B cell (primary cell): ENCODE measurements at regions not wholly inside any gene's neighbourhood (a gene's known extent, or its start where the extent isn't known, plus 50 kb on each side); places are given as distances from the start of the nearest gene placed in this dataset.

Source experiments
- ATAC-seq: fragments of 200-7000 bp; cut with Tn5 transposase; one replicate; pipeline ENCODE4 v1.10.0; 2021; ENCODE audit warnings: low read depth, mild to moderate bottlenecking, moderate number of reproducible peaks, moderate library complexity
- CTCF ChIA-PET: fragments of 350-600 bp; sonication (Branson Sonifier 250); formaldehyde crosslinking; loops from one replicate; lab custom pipeline; 2021; ENCODE audit warnings: antibody characterized with exemption, inconsistent platforms; lab: Charles Lee
- POLR2A ChIA-PET: fragments of 350-600 bp; sonication (Branson Sonifier 250); formaldehyde crosslinking; loops from one replicate; lab custom pipeline; 2021; ENCODE audit warnings: antibody characterized with exemption; lab: Charles Lee
- DNase-seq: peaks from one replicate; pipeline ENCODE4 v3.0.0; 2013
- H2AFZ ChIP-seq: 2 replicates; pipeline ENCODE4 v1.6.1; 2012; ENCODE audit warnings: mild to moderate bottlenecking, low read depth, low read length; ENCODE audit not compliant: insufficient read depth, poor library complexity, severe bottlenecking
- H3K27ac ChIP-seq, 2 donors: 1 replicate in 1 of 2; 2 replicates in 1 of 2; pipeline ENCODE4 v1.5.1; 2012 to 2013; ENCODE audit warnings: low read length in 2 of 2, mild to moderate bottlenecking in 2 of 2, moderate library complexity in 1 of 2
- H3K27me3 ChIP-seq, 4 experiments: fragments of 200-600 bp in 1 of 4; sonication (generic) in 1 of 4; replicated peaks in 1 of 4; 1 replicate in 2 of 4; 2 replicates in 2 of 4; pipeline versions ENCODE4 v1.6.1 to v1.7.0; 2013 to 2016; ENCODE audit warnings: low read length in 3 of 4, mild to moderate bottlenecking in 2 of 4, mixed read lengths in 1 of 4, moderate library complexity in 1 of 4; ENCODE audit not compliant: insufficient read depth in 4 of 4, control insufficient read depth in 3 of 4; ENCODE audit errors: control extremely low read depth in 1 of 4
- H3K36me3 ChIP-seq, 2 experiments: replicated peaks in 1 of 2; 1 replicate in 1 of 2; 2 replicates in 1 of 2; pipeline versions ENCODE4 v1.6.1 to v1.7.1; 2013; ENCODE audit warnings: low read length in 1 of 2; ENCODE audit not compliant: insufficient read depth in 2 of 2, control insufficient read depth in 1 of 2; ENCODE audit errors: control extremely low read depth in 1 of 2, extremely low read depth in 1 of 2
- H3K4me1 ChIP-seq, 2 donors: fragments of 200-600 bp in 1 of 2; sonication (generic) in 1 of 2; 1 replicate in 1 of 2; 2 replicates in 1 of 2; pipeline versions ENCODE4 v1.5.1 to v1.6.1; 2013 to 2017; ENCODE audit warnings: low read length in 2 of 2; ENCODE audit not compliant: control insufficient read depth in 2 of 2, insufficient read depth in 2 of 2
- H3K4me2 ChIP-seq: replicated peaks from 2 replicates; pipeline ENCODE3; 2012; ENCODE audit warnings: mild to moderate bottlenecking, low read depth, low read length; ENCODE audit not compliant: poor library complexity, severe bottlenecking
- H3K4me3 ChIP-seq, 5 experiments: fragments of 200-600 bp in 1 of 5; sonication (generic) in 1 of 5; 1 replicate in 3 of 5; 2 replicates in 2 of 5; pipeline versions ENCODE4 v1.5.1 to v1.7.0; 2011 to 2016; ENCODE audit warnings: low read length in 4 of 5, mild to moderate bottlenecking in 4 of 5, low read depth in 2 of 5, control low read depth in 1 of 5, moderate library complexity in 1 of 5; ENCODE audit not compliant: insufficient read depth in 1 of 5; ENCODE audit errors: control extremely low read depth in 1 of 5, extremely low read depth in 1 of 5
- H3K79me2 ChIP-seq: fragments of 200-600 bp; sonication (generic); one replicate; pipeline ENCODE4 v1.6.0; 2016; ENCODE audit warnings: low read length; ENCODE audit not compliant: control insufficient read depth, insufficient read depth
- H3K9ac ChIP-seq: fragments of 200-600 bp; sonication (generic); 2 replicates; pipeline ENCODE4 v1.6.1; 2017; ENCODE audit warnings: mild to moderate bottlenecking, low read length, moderate library complexity
- H3K9me3 ChIP-seq, 3 donors: one replicate each; pipeline versions ENCODE4 v1.6.1 to v1.7.1; 2013; ENCODE audit warnings: low read length in 2 of 3; ENCODE audit not compliant: control insufficient read depth in 2 of 3, insufficient read depth in 1 of 3; ENCODE audit errors: control extremely low read depth in 1 of 3
- H4K20me1 ChIP-seq: 2 replicates; pipeline ENCODE4 v1.6.0; 2012; ENCODE audit warnings: mild to moderate bottlenecking, low read length; ENCODE audit not compliant: insufficient read depth, control insufficient read depth, poor library complexity, severe bottlenecking
- H3K27ac Mint-ChIP-seq: one replicate; pipeline ENCODE4 v1.8.0; 2021; ENCODE audit warnings: mixed read lengths
- H3K27me3 Mint-ChIP-seq: one replicate; pipeline ENCODE4 v1.8.0; 2021; ENCODE audit warnings: mixed read lengths
- H3K4me1 Mint-ChIP-seq: one replicate; pipeline ENCODE4 v1.8.0; 2021; ENCODE audit warnings: mixed read lengths
- H3K4me3 Mint-ChIP-seq: one replicate; pipeline ENCODE4 v1.8.0; 2021; ENCODE audit warnings: mixed read lengths
- H3K9me3 Mint-ChIP-seq: one replicate; pipeline ENCODE4 v1.8.0; 2022; ENCODE audit warnings: mixed read lengths; ENCODE audit not compliant: insufficient read depth
- EZH2 ChIP-seq: IDR thresholded peaks from 2 replicates; pipeline ENCODE4 v1.6.1; 2012; ENCODE audit warnings: borderline replicate concordance, low read depth, mild to moderate bottlenecking, moderate library complexity, low read length; ENCODE audit not compliant: insufficient read depth, poor library complexity, severe bottlenecking
- whole genome bisulfite sequencing: methylation state at CpG from one replicate; pipeline ENCODE4 v1.1.5; 2013; ENCODE audit warnings: missing lambda C conversion rate; ENCODE audit not compliant: insufficient coverage; 5-methylcytosine and 5-hydroxymethylcytosine counted together
- intact Hi-C: fragments of 100-400 bp; cut with micrococcal nuclease; formaldehyde crosslinking; loops from one replicate; pipeline ENCODE4 v1.10.0; 2022
- TF ChIP-seq, protein P1 (sequence below): fragments of 200-600 bp; IDR thresholded peaks from one replicate; pipeline ENCODE4 v1.8.0; 2022; ENCODE audit warnings: antibody characterized with exemption, mild to moderate bottlenecking

DNA sequence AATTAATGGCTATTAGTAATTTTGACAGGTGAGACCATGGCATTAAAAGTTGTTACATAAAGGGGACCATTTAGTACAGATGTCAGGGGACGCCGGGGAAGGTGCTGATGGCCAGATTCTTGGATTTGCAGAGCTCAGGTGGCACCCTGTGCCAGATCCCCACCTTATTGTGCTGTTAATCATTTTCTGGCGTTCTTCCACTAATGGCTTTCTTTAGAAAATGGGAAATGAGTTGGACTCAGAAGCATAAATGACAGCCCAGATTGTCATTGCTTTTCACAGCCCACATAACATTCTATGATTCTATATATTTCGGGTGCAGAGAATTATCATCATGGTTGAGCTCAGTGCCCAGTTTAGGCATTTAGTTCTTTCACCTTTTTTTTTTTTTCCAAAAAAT, 257.2 kb upstream of the TCF4 start:
- Histone ChIP-seq H3K27me3 (no peaks in the 10 kb centered on the region), H3K36me3 (no peaks in the 10 kb centered on the region), H3K27ac (no peak overlapping the region), H2AFZ (no peak overlapping the region), H4K20me1 (no peaks in the 10 kb centered on the region), H3K4me3 (no peak overlapping the region), H3K9me3 (peaks cover 0 to 8% (median 1%) of the 10 kb centered on the region in 3 donors), H3K79me2 (no peaks in the 10 kb centered on the region), H3K4me2 (no peak overlapping the region), H3K9ac (no peak overlapping the region), H3K4me1 (no peaks in the 10 kb centered on the region)
- ATAC-seq (no peak), DNase-seq (no peak)
- Mint-ChIP-seq H3K27me3 (no peaks in the 10 kb centered on the region), H3K4me3 (no peak overlapping the region), H3K4me1 (no peaks in the 10 kb centered on the region), H3K27ac (no peak overlapping the region), H3K9me3 (no peaks in the 10 kb centered on the region)
- TF ChIP-seq, protein P1, sequence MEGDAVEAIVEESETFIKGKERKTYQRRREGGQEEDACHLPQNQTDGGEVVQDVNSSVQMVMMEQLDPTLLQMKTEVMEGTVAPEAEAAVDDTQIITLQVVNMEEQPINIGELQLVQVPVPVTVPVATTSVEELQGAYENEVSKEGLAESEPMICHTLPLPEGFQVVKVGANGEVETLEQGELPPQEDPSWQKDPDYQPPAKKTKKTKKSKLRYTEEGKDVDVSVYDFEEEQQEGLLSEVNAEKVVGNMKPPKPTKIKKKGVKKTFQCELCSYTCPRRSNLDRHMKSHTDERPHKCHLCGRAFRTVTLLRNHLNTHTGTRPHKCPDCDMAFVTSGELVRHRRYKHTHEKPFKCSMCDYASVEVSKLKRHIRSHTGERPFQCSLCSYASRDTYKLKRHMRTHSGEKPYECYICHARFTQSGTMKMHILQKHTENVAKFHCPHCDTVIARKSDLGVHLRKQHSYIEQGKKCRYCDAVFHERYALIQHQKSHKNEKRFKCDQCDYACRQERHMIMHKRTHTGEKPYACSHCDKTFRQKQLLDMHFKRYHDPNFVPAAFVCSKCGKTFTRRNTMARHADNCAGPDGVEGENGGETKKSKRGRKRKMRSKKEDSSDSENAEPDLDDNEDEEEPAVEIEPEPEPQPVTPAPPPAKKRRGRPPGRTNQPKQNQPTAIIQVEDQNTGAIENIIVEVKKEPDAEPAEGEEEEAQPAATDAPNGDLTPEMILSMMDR, result no peak
- TF ChIP-seq EZH2, result no peak
- POLR2A ChIA-PET, result no interaction called here
- intact Hi-C loops, result no loop called here
- 93% methylated on average over 3 of the region's 4 CpGs for WGBS
- CTCF ChIA-PET, result interaction anchor here (0.7 kb wide), 1 partner anchor 1817 kb away, joined by 3 read pairs; no protein-coding TSS in a partner anchor

DNA sequence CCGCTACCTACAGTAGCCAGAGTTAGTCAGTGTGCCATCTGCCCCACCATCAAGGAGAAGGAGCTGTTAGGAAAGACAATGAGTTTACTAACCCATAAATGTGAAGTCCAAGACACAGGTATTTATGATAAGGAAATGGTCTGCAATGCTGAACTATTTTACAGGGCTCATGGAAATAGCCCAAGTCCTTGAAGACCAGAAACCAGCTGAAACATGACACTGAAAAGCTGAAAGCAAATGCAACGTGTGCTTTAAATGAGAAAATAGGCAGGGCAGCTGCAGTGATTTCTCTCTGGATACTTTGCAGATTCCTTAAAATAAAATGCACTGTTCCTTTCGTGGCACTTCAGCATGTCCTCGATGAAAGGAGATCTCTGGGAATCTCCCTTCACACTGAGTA, 256.4 kb upstream of the TCF4 start:
- 94% methylated on average over 2 of the region's 4 CpGs for WGBS

More for the DNA sequence above, 256.4 kb upstream of the TCF4 start:
- no peaks in the 10 kb centered on the region for H3K4me1 Mint-ChIP-seq
- H3K36me3 ChIP-seq, result no peaks in the 10 kb centered on the region
- ATAC-seq (no peak), DNase-seq (no peak)
- H3K9me3 ChIP-seq, result peaks cover 0 to 11% (median 1%) of the 10 kb centered on the region in 3 donors
- no peaks in the 10 kb centered on the region for H3K79me2 ChIP-seq
- no peak overlapping the region for H3K4me3 ChIP-seq
- ChIA-PET CTCF (no interaction called here), POLR2A (no interaction called here)
- no peaks in the 10 kb centered on the region for H3K27me3 ChIP-seq
- intact Hi-C loops, result no loop called here
- H3K4me3 Mint-ChIP-seq, result no peak overlapping the region
- no peaks in the 10 kb centered on the region for H3K27me3 Mint-ChIP-seq
- no peak overlapping the region for H3K27ac ChIP-seq
- H3K9me3 Mint-ChIP-seq, result no peaks in the 10 kb centered on the region
- no peak overlapping the region for H3K4me2 ChIP-seq
- no peaks in the 10 kb centered on the region for H3K4me1 ChIP-seq
- no peak overlapping the region for H2AFZ ChIP-seq
- H3K9ac ChIP-seq, result no peak overlapping the region
- TF ChIP-seq EZH2, result no peak
- TF ChIP-seq, protein P1, result no peak
- no peaks in the 10 kb centered on the region for H4K20me1 ChIP-seq
- no peak overlapping the region for H3K27ac Mint-ChIP-seq
